SU-DHL-6 (cell line): ENCODE measurements at regions not wholly inside any gene's neighbourhood (a gene's known extent, or its start where the extent isn't known, plus 50 kb on each side); places are given as distances from the start of the nearest gene placed in this dataset.

Experiments
- H2AFZ ChIP-seq: fragments of 200-600 bp; sonication (generic); 2 replicates; pipeline ENCODE4 v1.6.1; 2014; ENCODE audit warnings: low read depth, mild to moderate bottlenecking, moderate library complexity, mixed read lengths, antibody characterized with exemption, low read length; ENCODE audit not compliant: severe bottlenecking
- H3F3A ChIP-seq: fragments of 200-600 bp; shearing (Covaris generic); 2 replicates; pipeline ENCODE4 v1.6.0; 2016; ENCODE audit warnings: antibody characterized with exemption, mild to moderate bottlenecking; ENCODE audit not compliant: insufficient read depth
- H3K27ac ChIP-seq: fragments of 200-600 bp; sonication (generic); 2 replicates; pipeline ENCODE4 v1.5.1; 2016; ENCODE audit warnings: low read depth, mild to moderate bottlenecking, low read length, moderate library complexity, mixed read lengths
- H3K27me3 ChIP-seq: fragments of 200-600 bp; sonication (generic), shearing (Covaris generic); 2 replicates; pipeline ENCODE4 v1.6.0; 2014; ENCODE audit warnings: mild to moderate bottlenecking, low read length
- H3K36me3 ChIP-seq: fragments of 200-600 bp; sonication (generic); 2 replicates; pipeline ENCODE4 v1.6.1; 2014; ENCODE audit warnings: mild to moderate bottlenecking, low read length, mixed read lengths
- H3K4me2 ChIP-seq: fragments of 300-600, 200-600 bp; shearing (Covaris generic), sonication (generic); 2 replicates; pipeline ENCODE4 v1.6.0; 2014; ENCODE audit warnings: low read length, low read depth, mild to moderate bottlenecking; ENCODE audit not compliant: poor library complexity, severe bottlenecking
- H3K4me3 ChIP-seq: fragments of 200-600 bp; sonication (generic); 2 replicates; pipeline ENCODE4 v1.5.1; 2014; ENCODE audit warnings: antibody characterized with exemption, low read length, mild to moderate bottlenecking, mixed read lengths; ENCODE audit not compliant: insufficient read depth, poor library complexity, severe bottlenecking
- H3K79me2 ChIP-seq: fragments of 200-600 bp; sonication (generic); 2 replicates; pipeline ENCODE4 v1.6.1; 2014; ENCODE audit warnings: mild to moderate bottlenecking, low read length, moderate library complexity; ENCODE audit not compliant: insufficient read depth
- H3K9ac ChIP-seq: fragments of 200-600 bp; sonication (generic); 2 replicates; pipeline ENCODE4 v1.7.0; 2014; ENCODE audit warnings: mild to moderate bottlenecking, low read length
- H3K9me2 ChIP-seq: fragments of 200-600 bp; sonication (generic); replicated peaks from 2 replicates; pipeline ENCODE4 v1.6.1; 2014; ENCODE audit warnings: low read length; ENCODE audit not compliant: insufficient read depth
- H3K9me3 ChIP-seq: fragments of 200-600 bp; sonication (generic); 2 replicates; pipeline ENCODE4 v1.6.1; 2014; ENCODE audit warnings: low read length, mixed read lengths; ENCODE audit not compliant: insufficient read depth
- H4K20me1 ChIP-seq: fragments of 200-600 bp; sonication (generic); 2 replicates; pipeline ENCODE4 v1.6.1; 2014; ENCODE audit warnings: low read depth, mild to moderate bottlenecking, antibody characterized with exemption, low read length, moderate library complexity, mixed read lengths
- CTCF ChIP-seq: fragments of 200-600 bp; sonication (generic); IDR thresholded peaks from one replicate; pipeline ENCODE4 v1.5.1; 2017; ENCODE audit warnings: antibody characterized with exemption, mild to moderate bottlenecking, low read length, moderate library complexity; ENCODE audit not compliant: insufficient read depth, poor library complexity, severe bottlenecking
- EZH2phosphoT487 ChIP-seq: fragments of 200-600 bp; sonication (generic), shearing (Covaris generic); conservative IDR thresholded peaks from 2 replicates; pipeline ENCODE4 v1.6.1; 2018; ENCODE audit warnings: mild to moderate bottlenecking, antibody characterized with exemption, low read length, moderate library complexity, mixed read lengths

- H3K36me3 ChIP-seq, result no peaks in the 10 kb centered on the region
- H3K9me2 ChIP-seq, result no peaks in the 10 kb centered on the region
- no peak overlapping the region for H3K27ac ChIP-seq
- H3K79me2 ChIP-seq, result no peaks in the 10 kb centered on the region
- H2AFZ ChIP-seq, result no peak overlapping the region
- H3K4me3 ChIP-seq, result no peak overlapping the region
- no peaks in the 10 kb centered on the region for H3K27me3 ChIP-seq
- H3K4me2 ChIP-seq, result no peak overlapping the region
- H3F3A ChIP-seq, result no peaks in the 10 kb centered on the region
- TF ChIP-seq CTCF (no peak), EZH2phosphoT487 (no peak)
- H4K20me1 ChIP-seq, result no peaks in the 10 kb centered on the region
- no peak overlapping the region for H3K9ac ChIP-seq
- H3K9me3 ChIP-seq, result no peaks in the 10 kb centered on the region
Observed at GRCh38 chr12:86727160-86727559, 471.0 kb upstream of the MGAT4C start.

- no peaks in the 10 kb centered on the region for H3K9me3 ChIP-seq
- H3K36me3 ChIP-seq, result no peaks in the 10 kb centered on the region
- no peaks in the 10 kb centered on the region for H4K20me1 ChIP-seq
- no peaks in the 10 kb centered on the region; the same call in 1 of the 2 replicates for H3K9me2 ChIP-seq
- H3K9ac ChIP-seq, result no peak overlapping the region
- no peak overlapping the region for H3K4me2 ChIP-seq
- H3K27me3 ChIP-seq, result no peaks in the 10 kb centered on the region
- H3K4me3 ChIP-seq, result no peak overlapping the region
- TF ChIP-seq CTCF (no peak), EZH2phosphoT487 (no peak)
- no peak overlapping the region for H3K27ac ChIP-seq
- H3K79me2 ChIP-seq, result no peaks in the 10 kb centered on the region
- no peaks in the 10 kb centered on the region for H3F3A ChIP-seq
- no peak overlapping the region for H2AFZ ChIP-seq
Observed at GRCh38 chr12:86724716-86725115, 468.5 kb upstream of the MGAT4C start.

DNA sequence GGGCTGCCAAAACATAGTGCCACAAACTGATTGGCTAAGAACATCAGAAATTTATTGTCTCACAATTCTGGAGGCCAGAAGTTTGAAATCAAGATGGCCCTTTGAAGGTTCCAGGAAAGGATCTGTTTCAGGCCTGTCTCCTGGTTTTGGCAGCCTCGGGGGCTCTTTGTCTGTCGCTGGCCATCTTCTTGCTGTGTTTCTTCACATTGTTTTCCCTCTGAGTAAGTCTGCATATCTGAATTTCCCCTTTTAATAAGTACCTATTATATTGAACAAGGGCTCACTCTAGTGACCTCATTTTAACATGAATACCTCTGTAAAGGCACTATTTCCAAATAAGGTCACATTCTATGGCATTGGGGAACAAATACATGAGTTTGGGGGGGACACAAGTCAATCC lies 467.1 kb upstream of the MGAT4C start:
- H4K20me1 ChIP-seq, result no peaks in the 10 kb centered on the region
- no peaks in the 10 kb centered on the region for H3K36me3 ChIP-seq
- H3K9ac ChIP-seq, result no peak overlapping the region
- H3K9me2 ChIP-seq, result no peaks in the 10 kb centered on the region; the same call in 1 of the 2 replicates
- no peaks in the 10 kb centered on the region for H3K9me3 ChIP-seq
- no peak overlapping the region for H3K27ac ChIP-seq
- TF ChIP-seq EZH2phosphoT487, result no peak
- TF ChIP-seq CTCF, result no peak
- H3K79me2 ChIP-seq, result no peaks in the 10 kb centered on the region
- no peaks in the 10 kb centered on the region for H3F3A ChIP-seq
- no peak overlapping the region for H3K4me3 ChIP-seq
- no peaks in the 10 kb centered on the region for H3K27me3 ChIP-seq
- H2AFZ ChIP-seq, result no peak overlapping the region
- H3K4me2 ChIP-seq, result no peak overlapping the region
